Tibial artery (tissue), 4 donors: ENCODE measurements at regions not wholly inside any gene's neighbourhood (a gene's known extent, or its start where the extent isn't known, plus 50 kb on each side); places are given as distances from the start of the nearest gene placed in this dataset.

Experiments
- DNase-seq, 2 donors: peaks; one replicate each; pipeline ENCODE4 v3.0.0-alpha.2; 2019
- H3K27ac ChIP-seq, 2 donors: fragments of 200-600 bp; sonication (generic) in 1 of 2; 1 replicate in 1 of 2; 2 replicates in 1 of 2; pipeline ENCODE4 v1.5.1; 2018 to 2019; ENCODE audit warnings: mild to moderate bottlenecking in 1 of 2
- H3K27me3 ChIP-seq, 2 donors: fragments of 200-600 bp; sonication (generic) in 1 of 2; one replicate each; pipeline versions ENCODE4 v1.5.1 to v1.6.0; 2016 to 2019
- H3K36me3 ChIP-seq, 3 donors: fragments of 200-600 bp; sonication (generic) in 2 of 3; one replicate each; pipeline ENCODE4 v1.5.1; 2016 to 2019; ENCODE audit warnings: mild to moderate bottlenecking in 2 of 3
- H3K4me1 ChIP-seq, 4 donors: fragments of 200-600 bp; sonication (generic) in 2 of 4; 1 replicate in 3 of 4; 2 replicates in 1 of 4; pipeline ENCODE4 v1.5.1; 2016 to 2019
- H3K4me3 ChIP-seq, 2 donors: fragments of 200-600 bp; sonication (generic) in 1 of 2; 1 replicate in 1 of 2; 2 replicates in 1 of 2; pipeline ENCODE4 v1.5.1; 2018 to 2019; ENCODE audit warnings: mild to moderate bottlenecking in 2 of 2
- H3K9me3 ChIP-seq, 3 donors: fragments of 200-600 bp; sonication (generic) in 1 of 3; one replicate each; pipeline ENCODE4 v1.5.1; 2016 to 2019
- CTCF ChIP-seq, 2 experiments: fragments of 200-600 bp in 1 of 2; fragments of 450-650 bp in 1 of 2; IDR thresholded peaks; one replicate each; pipeline ENCODE4 v1.5.1; 2017 to 2019; ENCODE audit warnings: antibody characterized with exemption in 2 of 2, mild to moderate bottlenecking in 1 of 2, moderate library complexity in 1 of 2
- intact Hi-C: fragments of 100-400 bp; cut with DNase I; formaldehyde crosslinking; loops from one replicate; pipeline ENCODE4 v1.15.0; 2023; ENCODE audit warnings: low total_unique reads

GRCh38 chr6:3594201-3594600 is 137.4 kb upstream of the SLC22A23 start:
- no peaks in the 10 kb centered on the region for H3K27me3 ChIP-seq
- no peaks in the 10 kb centered on the region for H3K36me3 ChIP-seq
- H3K4me1 ChIP-seq = peaks cover 0 to 7% (median 2%) of the 10 kb centered on the region in 4 donors
- H3K4me3 ChIP-seq = no peak overlapping the region
- peaks cover 0 to 4% (median 0%) of the 10 kb centered on the region in 3 donors for H3K9me3 ChIP-seq
- no peak for TF ChIP-seq CTCF (IDR thresholded peaks at IDR 0.05)
- intact Hi-C loops = no loop called here
- DNase-seq = no peak
- no peak overlapping the region for H3K27ac ChIP-seq

- TF ChIP-seq CTCF (IDR thresholded peaks at IDR 0.05) = no peak
- intact Hi-C loops = no loop called here
- H3K4me1 ChIP-seq = peaks cover 0 to 7% (median 2%) of the 10 kb centered on the region in 4 donors
- no peak overlapping the region for H3K4me3 ChIP-seq
- no peaks in the 10 kb centered on the region for H3K36me3 ChIP-seq
- DNase-seq = no peak
- no peak overlapping the region for H3K27ac ChIP-seq
- peaks cover 0 to 4% (median 0%) of the 10 kb centered on the region in 3 donors for H3K9me3 ChIP-seq
- H3K27me3 ChIP-seq = no peaks in the 10 kb centered on the region
These were observed 136.3 kb upstream of the SLC22A23 start for GRCh38 chr6:3593161-3593560.

GRCh38 chr6:3592371-3592941 is 135.6 kb upstream of the SLC22A23 start:
- no peaks in the 10 kb centered on the region for H3K27me3 ChIP-seq
- peaks cover 0 to 8% (median 0%) of the 10 kb centered on the region in 3 donors for H3K9me3 ChIP-seq
- no peak overlapping the region for H3K27ac ChIP-seq
- intact Hi-C loops = no loop called here
- TF ChIP-seq CTCF (IDR thresholded peaks at IDR 0.05) = no peak
- DNase-seq = no peak
- H3K36me3 ChIP-seq = no peaks in the 10 kb centered on the region
- H3K4me1 ChIP-seq = peaks cover 0 to 7% (median 2%) of the 10 kb centered on the region in 4 donors
- H3K4me3 ChIP-seq = no peak overlapping the region

- Histone ChIP-seq H3K9me3 (peaks cover 0 to 12% (median 0%) of the 10 kb centered on the region in 3 donors), H3K27ac (no peak overlapping the region), H3K4me1 (peaks cover 0 to 5% (median under 1%) of the 10 kb centered on the region in 4 donors), H3K4me3 (no peak overlapping the region), H3K27me3 (no peaks in the 10 kb centered on the region), H3K36me3 (no peaks in the 10 kb centered on the region)
- DNase-seq = no peak
- intact Hi-C loops = no loop called here
- TF ChIP-seq CTCF (IDR thresholded peaks at IDR 0.05) = no peak
These were observed 135.1 kb upstream of the SLC22A23 start for GRCh38 chr6:3591970-3592369.

GRCh38 chr6:3587660-3588059 is 130.8 kb upstream of the SLC22A23 start:
- H3K4me1 ChIP-seq = no peaks in the 10 kb centered on the region
- no peaks in the 10 kb centered on the region for H3K36me3 ChIP-seq
- H3K9me3 ChIP-seq = peaks cover 0 to 12% (median 0%) of the 10 kb centered on the region in 3 donors
- no peak for TF ChIP-seq CTCF (IDR thresholded peaks at IDR 0.05)
- intact Hi-C loops = no loop called here
- no peaks in the 10 kb centered on the region for H3K27me3 ChIP-seq
- no peak for DNase-seq
- no peak overlapping the region for H3K27ac ChIP-seq
- no peak overlapping the region for H3K4me3 ChIP-seq
